NCI-H524 treated with DMSO at 0.1 percent for 48 hours (cell line): ENCODE measurements at regions not wholly inside any gene's neighbourhood (a gene's known extent, or its start where the extent isn't known, plus 50 kb on each side); places are given as distances from the start of the nearest gene placed in this dataset.
"Not testable (repeated sequence)": the region's sequence is repeated elsewhere in the genome, so short reads cannot be mapped to it uniquely, and the experiment has no call there.

Source experiments
- DNase-seq: peaks from one replicate; lab custom pipeline; 2025; lab: John Stamatoyannopoulos, UW

GRCh38 chr20:48124960-48125359, 339.7 kb upstream of the SULF2 start:
- DNase-seq: no peak

- DNase-seq: no peak
These were observed 339.0 kb upstream of the SULF2 start for GRCh38 chr20:48124181-48124782.

GRCh38 chr20:48120120-48120519, 334.8 kb upstream of the SULF2 start:
- no peak for DNase-seq

- DNase-seq: not testable (repeated sequence)
These were observed 334.1 kb upstream of the SULF2 start for GRCh38 chr20:48119389-48119788.

GRCh38 chr20:48115502-48115901, 330.2 kb upstream of the SULF2 start:
- no peak for DNase-seq

GRCh38 chr20:48107560-48107959, 322.3 kb upstream of the SULF2 start:
- no peak for DNase-seq

GRCh38 chr20:48106428-48106827, 321.1 kb upstream of the SULF2 start:
- DNase-seq: no peak

- peak; percentile 87 for DNase-seq
These were observed 320.2 kb upstream of the SULF2 start for GRCh38 chr20:48105526-48105925.

GRCh38 chr20:48102931-48103660, 317.8 kb upstream of the SULF2 start:
- DNase-seq: peak; percentile 67

- DNase-seq: no peak
These were observed 317.0 kb upstream of the SULF2 start for GRCh38 chr20:48102076-48102787.

GRCh38 chr20:48100483-48100882, 315.2 kb upstream of the SULF2 start:
- DNase-seq: no peak

- no peak for DNase-seq
These were observed 313.6 kb upstream of the SULF2 start for GRCh38 chr20:48098866-48099265.

GRCh38 chr20:48098099-48098498, 312.8 kb upstream of the SULF2 start:
- DNase-seq: no peak

- DNase-seq: no peak
These were observed 311.9 kb upstream of the SULF2 start for GRCh38 chr20:48096957-48097890.

GRCh38 chr20:48096212-48096875, 311.1 kb upstream of the SULF2 start:
- DNase-seq: no peak

- DNase-seq: no peak
These were observed 309.7 kb upstream of the SULF2 start for GRCh38 chr20:48094944-48095343.

GRCh38 chr20:48094196-48094749, 309.0 kb upstream of the SULF2 start:
- DNase-seq: no peak

GRCh38 chr20:48092596-48093280, 307.5 kb upstream of the SULF2 start:
- DNase-seq: no peak

GRCh38 chr20:48090784-48091183, 305.5 kb upstream of the SULF2 start:
- no peak for DNase-seq

- no peak for DNase-seq
These were observed 305.0 kb upstream of the SULF2 start for GRCh38 chr20:48090314-48090713.

GRCh38 chr20:48080583-48080982, 295.3 kb upstream of the SULF2 start:
- DNase-seq: no peak
